ENCODE measurements at regions not wholly inside any gene's neighbourhood (a gene's known extent, or its start where the extent isn't known, plus 50 kb on each side); places are given as distances from the start of the nearest gene placed in this dataset.

DNA sequence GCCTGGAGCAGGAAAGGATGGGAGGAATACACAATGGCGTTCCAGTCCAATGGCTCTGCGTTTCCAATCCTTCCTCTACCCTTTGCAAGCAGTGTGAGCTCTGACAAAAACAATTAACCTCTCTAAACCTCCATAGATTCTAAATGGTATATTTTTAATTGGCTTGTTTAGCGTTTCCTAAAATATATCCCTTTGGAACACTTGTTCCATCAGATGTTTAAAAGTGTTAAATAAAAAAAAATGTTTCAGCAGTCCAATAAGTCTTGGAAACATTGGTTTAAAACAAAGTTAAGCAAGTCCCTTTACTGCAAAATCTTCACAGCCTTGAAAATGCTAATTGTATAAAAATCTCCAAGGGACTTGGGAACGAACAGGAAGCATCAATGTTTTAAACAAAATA is 432.3 kb upstream of the ARRDC4 start:
- TF ChIP-seq CTCF (conservative IDR thresholded peaks at IDR 0.05 in 1 of 2, IDR thresholded peaks at IDR 0.05 in 1 of 2; ENCODE audit: low read depth in 1 of 2, low read length in 2 of 2) (no peak), EZH2 (IDR thresholded peaks at IDR 0.05; ENCODE audit: low read length, missing control alignments) (no peak)

Data from fibroblast of lung (primary cell).